ENCODE measurements at regions not wholly inside any gene's neighbourhood (a gene's known extent, or its start where the extent isn't known, plus 50 kb on each side); places are given as distances from the start of the nearest gene placed in this dataset.

DNA sequence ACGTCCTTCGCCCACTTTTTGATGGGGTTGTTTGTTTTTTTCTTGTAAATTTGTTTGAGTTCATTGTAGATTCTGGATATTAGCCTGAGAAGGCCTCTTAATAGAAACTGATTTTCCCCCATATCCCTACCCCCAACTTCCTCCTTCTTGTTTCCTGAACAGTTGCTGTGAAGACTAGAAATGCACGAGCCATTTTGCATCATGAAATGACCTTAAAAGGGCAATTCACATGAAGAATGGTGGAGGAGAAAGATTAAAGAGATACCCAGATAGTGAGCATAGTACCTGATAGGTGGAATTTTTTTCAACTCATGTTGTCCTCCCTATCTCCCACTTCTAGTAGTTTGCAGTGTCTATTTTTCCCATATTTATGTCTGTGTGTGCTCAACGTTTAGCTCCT is 55.2 kb upstream of the KCNH8 start:
- no peak overlapping the region for H3K4me3 ChIP-seq
- H3K4me1 ChIP-seq (ENCODE audit: insufficient read depth) = no peaks in the 10 kb centered on the region

DNA sequence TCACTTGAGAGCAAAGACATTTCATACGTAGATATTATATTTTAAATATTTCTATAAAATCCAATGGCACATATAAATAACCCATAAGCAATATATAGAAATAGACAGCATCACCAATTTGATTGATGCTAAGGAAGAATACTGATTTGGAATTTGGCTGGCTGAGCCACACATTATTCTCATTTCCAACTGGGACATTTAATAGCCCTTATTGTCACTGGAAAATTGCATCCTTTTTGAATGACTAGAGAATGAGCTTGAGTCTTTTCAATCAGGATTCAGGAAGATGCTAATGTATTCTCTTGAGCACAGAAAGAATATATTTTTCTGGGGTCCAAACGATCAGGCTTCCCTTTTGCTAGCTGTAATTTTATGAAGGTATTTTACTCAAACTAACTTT is 70.9 kb upstream of the KCNH8 start:
- intact Hi-C loops (cut with DNase I) = no loop called here
- H3K9me3 ChIP-seq = no peaks in the 10 kb centered on the region
- WGBS, 3 donors = 76 to 82% (median 80%) methylated on average over 2 of the region's 2 CpGs
- DNase-seq = no peak
- H3K4me3 ChIP-seq = no peak overlapping the region
- no peak overlapping the region for H3K27ac ChIP-seq
- TF ChIP-seq POLR2A (IDR thresholded peaks at IDR 0.05) (no peak), EP300 (IDR thresholded peaks at IDR 0.05) (no peak)
- TF ChIP-seq, protein P1, sequence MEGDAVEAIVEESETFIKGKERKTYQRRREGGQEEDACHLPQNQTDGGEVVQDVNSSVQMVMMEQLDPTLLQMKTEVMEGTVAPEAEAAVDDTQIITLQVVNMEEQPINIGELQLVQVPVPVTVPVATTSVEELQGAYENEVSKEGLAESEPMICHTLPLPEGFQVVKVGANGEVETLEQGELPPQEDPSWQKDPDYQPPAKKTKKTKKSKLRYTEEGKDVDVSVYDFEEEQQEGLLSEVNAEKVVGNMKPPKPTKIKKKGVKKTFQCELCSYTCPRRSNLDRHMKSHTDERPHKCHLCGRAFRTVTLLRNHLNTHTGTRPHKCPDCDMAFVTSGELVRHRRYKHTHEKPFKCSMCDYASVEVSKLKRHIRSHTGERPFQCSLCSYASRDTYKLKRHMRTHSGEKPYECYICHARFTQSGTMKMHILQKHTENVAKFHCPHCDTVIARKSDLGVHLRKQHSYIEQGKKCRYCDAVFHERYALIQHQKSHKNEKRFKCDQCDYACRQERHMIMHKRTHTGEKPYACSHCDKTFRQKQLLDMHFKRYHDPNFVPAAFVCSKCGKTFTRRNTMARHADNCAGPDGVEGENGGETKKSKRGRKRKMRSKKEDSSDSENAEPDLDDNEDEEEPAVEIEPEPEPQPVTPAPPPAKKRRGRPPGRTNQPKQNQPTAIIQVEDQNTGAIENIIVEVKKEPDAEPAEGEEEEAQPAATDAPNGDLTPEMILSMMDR (IDR thresholded peaks at IDR 0.05) = no peak
- no peaks in the 10 kb centered on the region for H3K27me3 ChIP-seq
- H3K4me1 ChIP-seq (ENCODE audit: insufficient read depth) = no peaks in the 10 kb centered on the region
- no peaks in the 10 kb centered on the region for H3K36me3 ChIP-seq

More for the DNA sequence above, 55.2 kb upstream of the KCNH8 start:
- TF ChIP-seq EP300 (IDR thresholded peaks at IDR 0.05) (no peak), POLR2A (IDR thresholded peaks at IDR 0.05) (no peak)
- TF ChIP-seq, protein P1 (IDR thresholded peaks at IDR 0.05) = no peak
- intact Hi-C loops (cut with DNase I) = no loop called here
- DNase-seq = no peak
- 76 to 84% (median 80%) methylated on average over 4 of the region's 4 CpGs for WGBS, 3 donors
- no peak overlapping the region for H3K27ac ChIP-seq
- no peaks in the 10 kb centered on the region for H3K9me3 ChIP-seq
- no peaks in the 10 kb centered on the region for H3K36me3 ChIP-seq
- no peaks in the 10 kb centered on the region for H3K27me3 ChIP-seq

DNA sequence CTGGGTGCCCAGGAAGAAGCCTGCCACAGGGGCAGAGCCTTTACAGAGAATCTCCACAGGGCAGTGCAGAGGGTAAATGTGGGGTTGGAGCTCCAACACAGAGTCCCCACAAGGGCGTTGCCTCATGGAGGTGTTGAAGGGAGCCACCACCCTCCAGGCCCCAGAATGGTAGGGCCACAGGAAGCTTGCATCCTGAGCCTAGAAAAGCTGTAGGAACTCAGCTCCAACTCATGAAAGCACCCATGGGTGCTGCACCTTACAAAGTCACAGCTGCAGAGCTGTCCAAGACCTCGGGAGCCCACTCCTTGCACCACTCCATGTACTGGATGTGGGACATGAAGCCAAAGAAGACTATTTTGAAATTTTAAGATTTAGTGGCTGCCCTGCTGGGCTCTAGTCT is 73.3 kb upstream of the KCNH8 start:
- Histone ChIP-seq H3K9me3 (no peaks in the 10 kb centered on the region), H3K27ac (no peak overlapping the region), H3K4me3 (no peak overlapping the region), H3K27me3 (peaks cover under 1% of the 10 kb centered on the region), H3K36me3 (no peaks in the 10 kb centered on the region), H3K4me1 (ENCODE audit: insufficient read depth) (no peaks in the 10 kb centered on the region)
- DNase-seq = no peak
- TF ChIP-seq, protein P1 (IDR thresholded peaks at IDR 0.05) = no peak
- no peak for TF ChIP-seq POLR2A (IDR thresholded peaks at IDR 0.05)
- no peak for TF ChIP-seq EP300 (IDR thresholded peaks at IDR 0.05)
- intact Hi-C loops (cut with DNase I) = no loop called here
- 65 to 83% (median 82%) methylated on average over 2 of the region's 2 CpGs for WGBS, 3 donors

DNA sequence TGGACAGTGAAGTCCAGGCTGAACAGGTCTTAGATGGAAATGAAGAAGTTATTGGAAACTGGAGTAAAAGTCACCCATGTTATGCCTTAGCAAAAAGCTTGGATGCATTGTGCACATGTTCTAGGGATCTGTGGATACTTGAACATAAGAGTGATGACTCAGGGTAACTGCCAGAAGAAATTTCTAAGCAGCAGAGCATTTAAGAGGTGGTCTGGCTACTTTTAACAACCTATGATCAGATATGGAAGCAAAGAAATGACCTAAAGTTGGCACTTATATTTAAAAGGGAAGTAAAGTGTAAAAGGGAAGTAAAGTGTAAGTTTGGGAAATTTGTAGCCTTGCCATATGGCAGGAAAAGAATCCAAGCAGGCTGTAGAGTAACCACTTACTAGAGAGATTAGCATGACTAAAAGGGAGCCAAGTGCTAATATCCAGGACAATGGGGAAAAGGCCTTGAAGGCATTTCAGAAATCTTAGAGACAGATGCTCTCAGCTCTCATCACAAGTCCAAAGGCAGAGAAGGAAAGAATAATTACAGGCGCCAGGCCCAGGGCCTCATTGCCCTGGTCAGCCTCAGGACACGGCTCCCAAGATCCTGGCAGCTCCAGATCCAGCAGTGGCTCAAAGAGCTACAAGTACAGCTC is 73.9 kb upstream of the KCNH8 start:
- 57 to 68% (median 64%) methylated on average over 2 of the region's 2 CpGs for WGBS, 3 donors
- no peak overlapping the region for H3K27ac ChIP-seq
- peaks cover 2% of the 10 kb centered on the region for H3K27me3 ChIP-seq
- H3K4me3 ChIP-seq = no peak overlapping the region
- intact Hi-C loops (cut with DNase I) = no loop called here
- H3K9me3 ChIP-seq = no peaks in the 10 kb centered on the region
- no peak for DNase-seq
- TF ChIP-seq POLR2A (IDR thresholded peaks at IDR 0.05) (no peak), EP300 (IDR thresholded peaks at IDR 0.05) (no peak)
- TF ChIP-seq, protein P1 (IDR thresholded peaks at IDR 0.05) = no peak
- no peaks in the 10 kb centered on the region for H3K36me3 ChIP-seq
- no peaks in the 10 kb centered on the region for H3K4me1 ChIP-seq (ENCODE audit: insufficient read depth)

All from ovary (tissue), 7 donors.